CD14-positive monocyte (primary cell): ENCODE measurements at regions not wholly inside any gene's neighbourhood (a gene's known extent, or its start where the extent isn't known, plus 50 kb on each side); places are given as distances from the start of the nearest gene placed in this dataset.

Experiments
- DNase-seq, 3 donors: peaks; one replicate each; pipeline ENCODE4 v3.0.0-alpha.2; 2011 to 2022
- H2AFZ ChIP-seq: 2 replicates; pipeline ENCODE4 v1.6.0; 2012; ENCODE audit warnings: mild to moderate bottlenecking, low read depth, low read length, inconsistent platforms; ENCODE audit not compliant: insufficient read depth, poor library complexity, severe bottlenecking
- H3K27ac ChIP-seq, 2 donors: 1 replicate in 1 of 2; 2 replicates in 1 of 2; pipeline ENCODE4 v1.5.1; 2012 to 2013; ENCODE audit warnings: low read length in 2 of 2, control low read depth in 1 of 2, inconsistent platforms in 1 of 2, low read depth in 1 of 2, mild to moderate bottlenecking in 1 of 2
- H3K27me3 ChIP-seq, 2 donors: one replicate each; pipeline versions ENCODE4 v1.6.0 to v1.6.1; 2011 to 2013; ENCODE audit warnings: low read length in 2 of 2; ENCODE audit not compliant: control insufficient read depth in 2 of 2, insufficient read depth in 2 of 2
- H3K36me3 ChIP-seq, 2 donors: replicated peaks in 1 of 2; 1 replicate in 1 of 2; 2 replicates in 1 of 2; pipeline versions ENCODE4 v1.5.1 to v1.6.1; 2012 to 2013; ENCODE audit warnings: low read length in 2 of 2, control low read depth in 1 of 2, inconsistent platforms in 1 of 2, mild to moderate bottlenecking in 1 of 2; ENCODE audit not compliant: insufficient read depth in 2 of 2, control insufficient read depth in 1 of 2
- H3K4me1 ChIP-seq, 2 donors: 1 replicate in 1 of 2; 2 replicates in 1 of 2; pipeline versions ENCODE4 v1.5.1 to v1.6.1; 2012 to 2013; ENCODE audit warnings: low read length in 2 of 2, control low read depth in 1 of 2, inconsistent platforms in 1 of 2, mild to moderate bottlenecking in 1 of 2, moderate library complexity in 1 of 2; ENCODE audit not compliant: insufficient read depth in 2 of 2, control insufficient read depth in 1 of 2
- H3K4me2 ChIP-seq: replicated peaks from 2 replicates; pipeline ENCODE3; 2012; ENCODE audit warnings: low read length, moderate library complexity, mild to moderate bottlenecking; ENCODE audit not compliant: poor library complexity, severe bottlenecking; ENCODE audit errors: extremely low read depth
- H3K4me3 ChIP-seq, 3 experiments: fragments of 200-600 bp in 1 of 3; sonication (generic) in 1 of 3; replicated peaks in 1 of 3; 1 replicate in 2 of 3; 2 replicates in 1 of 3; pipeline ENCODE4 v1.5.1; 2011 to 2013; ENCODE audit warnings: low read length in 3 of 3, mild to moderate bottlenecking in 3 of 3, control low read depth in 2 of 3, low read depth in 2 of 3, inconsistent platforms in 1 of 3, moderate library complexity in 1 of 3
- H3K79me2 ChIP-seq: 2 replicates; pipeline ENCODE4 v1.6.0; 2012; ENCODE audit warnings: mild to moderate bottlenecking, control low read depth, inconsistent platforms, low read length, moderate library complexity; ENCODE audit not compliant: insufficient read depth
- H3K9ac ChIP-seq: 2 replicates; pipeline ENCODE4 v1.6.0; 2017; ENCODE audit warnings: low read length, mild to moderate bottlenecking; ENCODE audit not compliant: insufficient read depth, poor library complexity, severe bottlenecking
- H3K9me3 ChIP-seq, 2 donors: replicated peaks in 1 of 2; 1 replicate in 1 of 2; 2 replicates in 1 of 2; pipeline versions ENCODE4 v1.5.1 to v1.6.1; 2012 to 2013; ENCODE audit warnings: low read length in 2 of 2, control low read depth in 1 of 2; ENCODE audit not compliant: control insufficient read depth in 1 of 2, insufficient read depth in 1 of 2
- H4K20me1 ChIP-seq: 2 replicates; pipeline ENCODE4 v1.6.0; 2012; ENCODE audit warnings: mild to moderate bottlenecking, low read length, control low read depth, moderate library complexity; ENCODE audit not compliant: insufficient read depth
- H3K27ac Mint-ChIP-seq, 7 donors: one replicate each; pipeline ENCODE4 v1.8.0; 2020; ENCODE audit warnings: mild to moderate bottlenecking in 7 of 7, mixed read lengths in 7 of 7, moderate library complexity in 6 of 7, inconsistent platforms in 2 of 7
- H3K27me3 Mint-ChIP-seq, 3 donors: one replicate each; pipeline ENCODE4 v1.8.0; 2021 to 2022; ENCODE audit warnings: low read depth in 3 of 3, mild to moderate bottlenecking in 3 of 3, mixed read lengths in 3 of 3, moderate library complexity in 3 of 3, inconsistent platforms in 1 of 3
- H3K36me3 Mint-ChIP-seq, 2 donors: one replicate each; pipeline ENCODE4 v1.8.0; 2020; ENCODE audit warnings: mixed read lengths in 2 of 2, inconsistent platforms in 1 of 2, mild to moderate bottlenecking in 1 of 2
- H3K4me1 Mint-ChIP-seq: one replicate; pipeline ENCODE4 v1.8.0; 2020; ENCODE audit warnings: mild to moderate bottlenecking, mixed read lengths
- H3K4me3 Mint-ChIP-seq, 2 donors: one replicate each; pipeline ENCODE4 v1.8.0; 2020; ENCODE audit warnings: mild to moderate bottlenecking in 2 of 2, mixed read lengths in 2 of 2, moderate library complexity in 1 of 2
- H3K9me3 Mint-ChIP-seq, 7 donors: one replicate each; pipeline ENCODE4 v1.8.0; 2020 to 2022; ENCODE audit warnings: mixed read lengths in 7 of 7, mild to moderate bottlenecking in 6 of 7, moderate library complexity in 6 of 7, inconsistent platforms in 2 of 7
- CTCF ChIP-seq: fragments of 200-600 bp; IDR thresholded peaks from one replicate; pipeline ENCODE4 v1.8.0; 2022; ENCODE audit warnings: antibody characterized with exemption, mild to moderate bottlenecking
- WGBS: methylation state at CpG from one replicate; pipeline ENCODE4 v1.1.5; 2013; ENCODE audit warnings: missing lambda C conversion rate; ENCODE audit not compliant: insufficient coverage; 5-methylcytosine and 5-hydroxymethylcytosine counted together
- intact Hi-C, 2 donors: fragments of 100-400 bp; cut with micrococcal nuclease; formaldehyde crosslinking; loops; one replicate each; pipeline versions ENCODE4 v1.15.0 to v1.15.1; 2023

- H2AFZ ChIP-seq, result no peak overlapping the region
Measured at GRCh38 chr17:69713815-69714214, 299.3 kb downstream of the MAP2K6 start.

GRCh38 chr17:69714669-69715068 is 300.2 kb downstream of the MAP2K6 start:
- Histone ChIP-seq H3K9ac (no peak overlapping the region), H3K27me3 (no peaks in the 10 kb centered on the region), H3K79me2 (no peaks in the 10 kb centered on the region), H3K4me3 (no peak overlapping the region), H3K4me1 (no peaks in the 10 kb centered on the region), H3K9me3 (no peaks in the 10 kb centered on the region), H2AFZ (no peak overlapping the region), H3K27ac (no peak overlapping the region), H4K20me1 (no peaks in the 10 kb centered on the region), H3K4me2 (no peak overlapping the region), H3K36me3 (no peaks in the 10 kb centered on the region)
- TF ChIP-seq CTCF, result no peak
- WGBS, result 100% methylated on average over 1 of the region's 2 CpGs
- Mint-ChIP-seq H3K27me3 (peaks cover 0 to 6% (median 3%) of the 10 kb centered on the region in 3 donors), H3K36me3 (no peaks in the 10 kb centered on the region), H3K4me3 (no peak overlapping the region), H3K9me3 (peaks cover 0 to 6% (median 3%) of the 10 kb centered on the region in 7 donors), H3K4me1 (no peaks in the 10 kb centered on the region), H3K27ac (no peak overlapping the region)
- intact Hi-C loops, result no loop called here
- DNase-seq, result no peak

More at GRCh38 chr17:69713815-69714214, 299.3 kb downstream of the MAP2K6 start:
- Histone ChIP-seq H3K36me3 (no peaks in the 10 kb centered on the region), H3K4me3 (no peak overlapping the region), H3K4me1 (no peaks in the 10 kb centered on the region), H3K9ac (no peak overlapping the region), H3K27ac (no peak overlapping the region), H4K20me1 (no peaks in the 10 kb centered on the region), H3K4me2 (no peak overlapping the region), H3K27me3 (no peaks in the 10 kb centered on the region), H3K79me2 (no peaks in the 10 kb centered on the region), H3K9me3 (no peaks in the 10 kb centered on the region)
- Mint-ChIP-seq H3K4me3 (no peak overlapping the region), H3K4me1 (no peaks in the 10 kb centered on the region), H3K9me3 (peaks cover 0 to 6% (median under 1%) of the 10 kb centered on the region in 7 donors), H3K27ac (no peak overlapping the region), H3K36me3 (no peaks in the 10 kb centered on the region), H3K27me3 (peaks cover 0 to 4% (median 3%) of the 10 kb centered on the region in 3 donors)
- no peak for TF ChIP-seq CTCF
- DNase-seq, result no peak
- intact Hi-C loops, result no loop called here
- no CpG with 5 or more reads among the region's 4 CpGs for WGBS
